ENCODE measurements at regions not wholly inside any gene's neighbourhood (a gene's known extent, or its start where the extent isn't known, plus 50 kb on each side); places are given as distances from the start of the nearest gene placed in this dataset.

GRCh38 chr4:135731682-135732081 lies 1530.1 kb upstream of the PABPC4L start:
- no peak for TF ChIP-seq EZH2phosphoT487 (conservative IDR thresholded peaks at IDR 0.05; ENCODE audit: low read length)
- TF ChIP-seq CTCF (IDR thresholded peaks at IDR 0.05; ENCODE audit: insufficient read depth, low read length, poor library complexity, severe bottlenecking): no peak

Measured in SU-DHL-6 (cell line).